Activated B cell treated with CpG ODN at 0.5 μM for 24 hours (primary cell): ENCODE measurements at regions not wholly inside any gene's neighbourhood (a gene's known extent, or its start where the extent isn't known, plus 50 kb on each side); places are given as distances from the start of the nearest gene placed in this dataset.

Experiments
- ATAC-seq: fragments of 200-7000 bp; cut with Tn5 transposase; one replicate; pipeline ENCODE4 v1.10.0; 2021; ENCODE audit warnings: low read depth, mild to moderate bottlenecking, moderate library complexity
- CTCF ChIA-PET: fragments of 350-600 bp; sonication (Branson Sonifier 250); formaldehyde crosslinking; loops from one replicate; lab custom pipeline; 2021; ENCODE audit warnings: antibody characterized with exemption; lab: Charles Lee
- POLR2A ChIA-PET: fragments of 350-600 bp; sonication (Branson Sonifier 250); formaldehyde crosslinking; loops from one replicate; lab custom pipeline; 2021; ENCODE audit warnings: antibody characterized with exemption; lab: Charles Lee
- DNase-seq: peaks from one replicate; pipeline ENCODE4 v3.0.0; 2022
- H3K27ac Mint-ChIP-seq: one replicate; pipeline ENCODE4 v1.8.0; 2020; ENCODE audit warnings: mixed read lengths
- H3K27me3 Mint-ChIP-seq: one replicate; pipeline ENCODE4 v1.8.0; 2021; ENCODE audit warnings: mixed read lengths
- H3K36me3 Mint-ChIP-seq: one replicate; pipeline ENCODE4 v1.8.0; 2021; ENCODE audit warnings: low read depth, mixed read lengths
- H3K4me1 Mint-ChIP-seq: one replicate; pipeline ENCODE4 v1.8.0; 2021; ENCODE audit warnings: mixed read lengths
- H3K4me3 Mint-ChIP-seq: one replicate; pipeline ENCODE4 v1.8.0; 2020; ENCODE audit warnings: mild to moderate bottlenecking, mixed read lengths
- H3K9me3 Mint-ChIP-seq: one replicate; pipeline ENCODE4 v1.8.0; 2020; ENCODE audit warnings: mixed read lengths
- CTCF ChIP-seq: fragments of 200-600 bp; IDR thresholded peaks from one replicate; pipeline ENCODE4 v1.8.0; 2022; ENCODE audit warnings: antibody characterized with exemption, mild to moderate bottlenecking
- intact Hi-C: fragments of 100-400 bp; cut with micrococcal nuclease; formaldehyde crosslinking; loops from one replicate; pipeline ENCODE4 v1.15.1; 2024

- Mint-ChIP-seq H3K27ac (no peak overlapping the region), H3K36me3 (no peaks in the 10 kb centered on the region), H3K27me3 (peaks cover 21% of the 10 kb centered on the region), H3K9me3 (peaks cover 6% of the 10 kb centered on the region), H3K4me1 (no peaks in the 10 kb centered on the region), H3K4me3 (no peak overlapping the region)
- no peak for DNase-seq
- ChIA-PET CTCF (no interaction called here), POLR2A (no interaction called here)
- TF ChIP-seq CTCF, result no peak
- ATAC-seq, result no peak
- intact Hi-C loops, result no loop called here
Measured at GRCh38 chr15:68517285-68517761, 61.5 kb upstream of the CORO2B start.

GRCh38 chr15:68518046-68518445, 60.7 kb upstream of the CORO2B start:
- H3K36me3 Mint-ChIP-seq, result no peaks in the 10 kb centered on the region
- intact Hi-C loops, result no loop called here
- peaks cover 25% of the 10 kb centered on the region for H3K27me3 Mint-ChIP-seq
- DNase-seq (no peak), ATAC-seq (no peak)
- H3K27ac Mint-ChIP-seq, result no peak overlapping the region
- no peaks in the 10 kb centered on the region for H3K4me1 Mint-ChIP-seq
- ChIA-PET POLR2A (no interaction called here), CTCF (no interaction called here)
- no peak for TF ChIP-seq CTCF
- peaks cover 6% of the 10 kb centered on the region for H3K9me3 Mint-ChIP-seq
- no peak overlapping the region for H3K4me3 Mint-ChIP-seq

GRCh38 chr15:68518785-68519430, 59.9 kb upstream of the CORO2B start:
- DNase-seq (no peak), ATAC-seq (no peak)
- no peak for TF ChIP-seq CTCF
- Mint-ChIP-seq H3K36me3 (no peaks in the 10 kb centered on the region), H3K4me1 (no peaks in the 10 kb centered on the region), H3K9me3 (no peaks in the 10 kb centered on the region), H3K27me3 (peaks cover 26% of the 10 kb centered on the region), H3K4me3 (no peak overlapping the region), H3K27ac (no peak overlapping the region)
- POLR2A ChIA-PET, result no interaction called here
- CTCF ChIA-PET, result no interaction called here
- intact Hi-C loops, result no loop called here

GRCh38 chr15:68524753-68525584, 53.8 kb upstream of the CORO2B start:
- intact Hi-C loops, result no loop called here
- ChIA-PET POLR2A (no interaction called here), CTCF (interaction anchor here (0.7 to 1.7 kb wide), 2 partner anchors 25 kb away, joined by 3 read pairs; no protein-coding TSS in a partner anchor)
- no peak for ATAC-seq
- Mint-ChIP-seq H3K4me3 (no peak overlapping the region), H3K9me3 (no peaks in the 10 kb centered on the region), H3K36me3 (no peaks in the 10 kb centered on the region), H3K27me3 (peaks cover 21% of the 10 kb centered on the region), H3K4me1 (peaks cover 18% of the 10 kb centered on the region), H3K27ac (no peak overlapping the region)
- TF ChIP-seq CTCF, result no peak
- DNase-seq, result no peak

- Mint-ChIP-seq H3K4me1 (peaks cover 18% of the 10 kb centered on the region), H3K27me3 (peaks cover 20% of the 10 kb centered on the region), H3K9me3 (peaks cover 2% of the 10 kb centered on the region), H3K27ac (no peak overlapping the region), H3K36me3 (no peaks in the 10 kb centered on the region), H3K4me3 (no peak overlapping the region)
- intact Hi-C loops, result no loop called here
- DNase-seq (no peak), ATAC-seq (no peak)
- POLR2A ChIA-PET, result no interaction called here
- no peak for TF ChIP-seq CTCF
- CTCF ChIA-PET, result interaction anchor here (0.7 kb wide), 1 partner anchor 24 kb away, joined by 3 read pairs; no protein-coding TSS in a partner anchor
Measured at GRCh38 chr15:68525815-68526214, 53.0 kb upstream of the CORO2B start.
